Thyroid gland (tissue), 4 donors: ENCODE measurements at regions not wholly inside any gene's neighbourhood (a gene's known extent, or its start where the extent isn't known, plus 50 kb on each side); places are given as distances from the start of the nearest gene placed in this dataset.

Experiments used
- POLR2A ChIP-seq, 2 donors: fragments of 450-650 bp; IDR thresholded peaks; one replicate each; pipeline ENCODE4 v1.6.1; 2017; ENCODE audit warnings: antibody characterized with exemption in 2 of 2, mild to moderate bottlenecking in 2 of 2, moderate library complexity in 1 of 2
- TF ChIP-seq, protein P1 (sequence below), 6 experiments: fragments of 200-600 bp in 3 of 6; fragments of 450-650 bp in 3 of 6; sonication (generic) in 3 of 6; IDR thresholded peaks; one replicate each; pipeline ENCODE4 v1.5.1; 2016 to 2019; ENCODE audit warnings: antibody characterized with exemption in 6 of 6, mild to moderate bottlenecking in 2 of 6, inconsistent platforms in 1 of 6, moderate library complexity in 1 of 6

DNA sequence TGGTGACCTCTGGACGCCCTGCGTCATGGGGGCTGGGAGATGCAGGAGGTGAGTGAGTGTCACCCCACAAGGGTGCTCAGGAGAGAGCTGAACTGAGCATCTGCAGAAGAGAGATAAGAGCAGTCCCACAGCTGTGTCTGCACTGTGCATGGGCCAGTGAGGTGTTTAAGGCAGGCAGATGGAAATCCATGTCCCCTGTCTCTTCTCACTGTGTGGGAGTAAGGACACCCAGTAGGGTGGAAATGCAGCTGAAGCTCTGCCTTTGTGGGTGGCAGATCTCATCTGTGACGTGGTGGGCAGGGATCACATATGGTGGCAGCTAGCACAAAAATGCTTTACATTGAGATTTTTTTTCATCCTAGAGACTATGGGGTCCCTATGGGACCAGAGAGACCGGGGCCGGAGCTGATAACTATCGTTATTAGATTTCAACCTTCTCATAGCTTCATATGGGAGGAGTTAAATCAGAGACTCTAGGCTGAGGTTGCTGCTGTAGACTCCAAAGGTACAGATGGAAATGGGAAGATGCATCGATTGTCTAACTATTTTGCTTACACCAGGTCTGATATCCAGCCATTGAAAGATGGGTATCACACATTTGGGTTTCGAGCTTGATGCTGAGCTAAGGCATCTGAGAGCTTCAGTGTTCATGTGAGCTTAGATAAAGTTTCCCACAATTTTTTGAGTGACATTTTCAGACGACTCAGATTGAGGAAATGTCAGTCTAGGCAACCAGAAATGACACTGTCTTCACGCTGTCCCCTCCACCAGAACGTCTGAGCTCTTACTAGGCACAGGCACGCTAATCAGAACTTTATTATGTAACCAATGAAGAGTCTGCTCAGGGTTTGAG, 65.3 kb upstream of the PSEN2 start:
- TF ChIP-seq, protein P1, sequence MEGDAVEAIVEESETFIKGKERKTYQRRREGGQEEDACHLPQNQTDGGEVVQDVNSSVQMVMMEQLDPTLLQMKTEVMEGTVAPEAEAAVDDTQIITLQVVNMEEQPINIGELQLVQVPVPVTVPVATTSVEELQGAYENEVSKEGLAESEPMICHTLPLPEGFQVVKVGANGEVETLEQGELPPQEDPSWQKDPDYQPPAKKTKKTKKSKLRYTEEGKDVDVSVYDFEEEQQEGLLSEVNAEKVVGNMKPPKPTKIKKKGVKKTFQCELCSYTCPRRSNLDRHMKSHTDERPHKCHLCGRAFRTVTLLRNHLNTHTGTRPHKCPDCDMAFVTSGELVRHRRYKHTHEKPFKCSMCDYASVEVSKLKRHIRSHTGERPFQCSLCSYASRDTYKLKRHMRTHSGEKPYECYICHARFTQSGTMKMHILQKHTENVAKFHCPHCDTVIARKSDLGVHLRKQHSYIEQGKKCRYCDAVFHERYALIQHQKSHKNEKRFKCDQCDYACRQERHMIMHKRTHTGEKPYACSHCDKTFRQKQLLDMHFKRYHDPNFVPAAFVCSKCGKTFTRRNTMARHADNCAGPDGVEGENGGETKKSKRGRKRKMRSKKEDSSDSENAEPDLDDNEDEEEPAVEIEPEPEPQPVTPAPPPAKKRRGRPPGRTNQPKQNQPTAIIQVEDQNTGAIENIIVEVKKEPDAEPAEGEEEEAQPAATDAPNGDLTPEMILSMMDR (IDR thresholded peaks at IDR 0.05): no peak
- TF ChIP-seq POLR2A (IDR thresholded peaks at IDR 0.05): no peak
